NCI-H2029 (cell line): ENCODE measurements at regions not wholly inside any gene's neighbourhood (a gene's known extent, or its start where the extent isn't known, plus 50 kb on each side); places are given as distances from the start of the nearest gene placed in this dataset.
A peak's percentile ranks its signal among the peaks of the same experiment; 100 is the strongest.
"Not testable (repeated sequence)": the region's sequence is repeated elsewhere in the genome, so short reads cannot be mapped to it uniquely, and the experiment has no call there.

Experiments used
- DNase-seq: peaks from one replicate; lab custom pipeline; 2025; lab: John Stamatoyannopoulos, UW

GRCh38 chr2:39929531-39929930, 150.5 kb upstream of the THUMPD2 start:
- no peak for DNase-seq

GRCh38 chr2:39925312-39925711, 146.3 kb upstream of the THUMPD2 start:
- DNase-seq = no peak

GRCh38 chr2:39923455-39923854, 144.4 kb upstream of the THUMPD2 start:
- DNase-seq = no peak

GRCh38 chr2:39922679-39923405, 143.8 kb upstream of the THUMPD2 start:
- DNase-seq = no peak

DNA sequence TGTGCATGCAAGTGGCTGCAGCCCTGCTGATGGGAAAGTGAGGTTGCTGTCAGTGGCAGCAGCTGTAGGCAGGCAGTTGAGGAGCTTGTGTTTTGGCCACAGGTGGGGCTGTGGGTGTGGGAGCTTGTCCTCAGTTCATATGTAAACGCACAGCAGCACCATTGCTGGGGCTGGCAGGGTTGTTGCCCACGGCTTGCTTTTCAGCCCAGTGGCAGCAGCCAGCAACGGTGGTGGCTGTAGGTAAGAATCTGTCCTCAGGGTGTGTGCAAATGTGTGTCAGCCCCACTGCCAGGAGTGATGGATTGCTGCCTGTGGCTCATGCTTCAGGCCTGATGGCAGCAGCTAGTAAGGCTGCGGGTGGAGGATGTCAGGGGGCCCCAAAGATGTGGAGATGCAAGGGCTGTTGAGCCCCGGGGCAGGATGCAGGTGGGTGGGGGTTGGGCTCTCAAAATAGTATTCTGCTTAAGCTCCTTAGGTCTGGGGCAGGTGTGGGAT, 141.3 kb upstream of the THUMPD2 start:
- DNase-seq = no peak

GRCh38 chr2:39919511-39920306, 140.7 kb upstream of the THUMPD2 start:
- DNase-seq = no peak

DNA sequence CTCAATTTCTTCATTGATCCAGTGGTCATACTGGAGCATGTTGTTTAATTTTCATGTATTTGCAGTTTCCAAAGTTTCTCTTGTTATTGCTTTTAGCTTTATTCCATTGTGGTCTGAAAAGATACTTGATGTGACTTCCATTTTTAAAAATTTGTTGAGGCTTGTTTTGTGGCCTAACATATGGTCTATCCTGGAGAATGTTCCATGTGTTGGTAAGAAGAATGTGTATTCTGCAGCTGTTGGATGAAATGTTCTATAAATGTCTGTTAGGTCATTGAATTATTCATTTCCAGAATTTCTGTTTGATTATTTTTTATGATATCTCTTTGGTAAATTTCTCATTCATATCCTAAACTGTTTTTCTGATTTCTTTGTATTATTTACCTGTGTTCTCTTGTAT, 139.8 kb upstream of the THUMPD2 start:
- DNase-seq = no peak

GRCh38 chr2:39917371-39917770, 138.3 kb upstream of the THUMPD2 start:
- not testable (repeated sequence) for DNase-seq

DNA sequence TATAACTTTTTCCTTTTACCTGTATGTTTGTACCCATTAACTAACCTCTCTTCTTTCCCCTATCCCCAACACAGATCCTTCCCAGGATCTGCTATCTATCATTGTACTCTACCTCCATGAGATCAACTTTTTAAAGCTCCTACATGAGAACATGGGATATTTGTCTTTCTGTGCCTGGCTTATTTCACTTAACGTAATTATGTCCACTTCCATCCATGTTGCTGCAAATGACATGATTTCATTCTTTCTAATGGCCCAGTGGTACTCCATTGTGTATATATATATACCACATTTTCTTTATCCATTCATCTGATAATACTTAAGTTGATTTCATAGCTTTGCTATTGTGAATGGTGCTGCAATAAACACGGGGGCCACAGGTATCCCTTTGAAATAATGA, 135.9 kb upstream of the THUMPD2 start:
- no peak for DNase-seq

DNA sequence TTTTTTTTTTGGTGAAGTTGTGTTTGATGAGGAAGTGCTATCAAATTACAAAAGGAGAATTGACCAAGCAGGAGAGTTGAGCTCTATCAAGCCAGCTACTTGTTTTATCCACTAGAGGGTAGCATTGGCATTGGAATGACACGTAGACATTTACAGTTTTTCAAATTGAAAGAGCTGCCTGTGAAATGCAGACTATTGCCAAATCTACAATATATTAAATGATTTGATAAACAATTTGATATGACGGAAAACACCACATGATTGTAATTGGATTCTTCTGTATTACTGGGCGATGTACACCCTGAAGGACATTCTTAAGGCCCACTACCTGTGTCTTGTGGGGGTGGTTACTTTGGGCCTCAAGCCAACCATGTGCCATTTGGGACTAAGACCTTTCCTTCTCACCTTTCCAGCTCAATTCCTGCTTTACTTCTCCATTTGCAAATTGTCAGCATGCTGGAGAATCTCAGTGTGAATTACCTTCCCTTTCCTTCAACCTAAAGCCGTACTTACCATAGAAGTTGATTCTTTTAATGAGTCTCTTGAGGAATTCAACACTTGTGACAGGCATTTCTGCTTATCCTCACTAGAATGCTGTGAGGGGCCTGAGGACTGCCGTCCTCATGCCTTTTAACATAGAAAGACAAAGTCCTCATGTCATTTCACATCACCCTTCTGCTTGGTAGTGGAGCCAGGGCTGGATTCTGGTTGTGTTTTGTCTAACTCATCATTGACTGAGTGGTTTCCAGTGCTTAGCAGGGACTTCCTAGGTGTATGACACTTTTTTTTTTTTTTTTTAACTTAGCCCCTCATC, 134.8 kb upstream of the THUMPD2 start:
- peak; percentile 66 for DNase-seq

DNA sequence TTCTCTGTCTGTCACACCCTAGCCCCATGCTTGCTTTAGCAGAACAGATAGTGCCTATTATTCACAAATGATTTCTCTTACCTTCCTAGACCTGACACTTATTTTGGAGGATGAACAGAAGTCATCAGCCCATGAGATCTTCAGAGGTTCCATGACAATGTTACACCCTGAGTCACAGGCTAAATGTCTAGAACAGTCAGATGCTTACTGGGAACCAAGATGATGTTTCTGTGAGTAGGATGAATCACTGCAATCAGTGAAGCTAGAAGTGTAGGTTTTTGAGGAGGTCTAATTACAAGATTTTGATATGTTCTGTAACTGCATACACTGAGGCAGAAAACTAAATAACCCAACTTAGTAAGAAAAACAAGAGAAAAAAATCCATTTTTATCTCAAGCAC, 123.0 kb upstream of the THUMPD2 start:
- no peak for DNase-seq

DNA sequence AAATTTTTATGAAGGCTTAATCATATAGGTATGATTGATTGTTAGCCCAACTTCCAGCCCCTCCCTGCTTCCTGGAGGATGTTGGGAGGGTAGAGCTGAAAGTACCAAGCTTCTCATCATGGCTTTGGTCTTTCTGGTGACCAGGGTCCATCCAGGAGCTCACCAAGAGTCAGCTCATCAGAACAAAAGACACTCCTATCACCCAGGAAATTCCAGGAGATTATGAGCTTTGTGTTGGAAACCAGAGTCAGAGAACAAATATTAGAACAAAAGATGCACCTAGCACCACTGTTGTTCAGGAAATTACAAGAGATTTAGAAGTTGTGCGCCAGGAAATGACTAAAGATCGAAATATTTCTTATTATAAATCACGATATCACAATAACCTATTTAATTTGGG, 119.9 kb upstream of the THUMPD2 start:
- no peak for DNase-seq

DNA sequence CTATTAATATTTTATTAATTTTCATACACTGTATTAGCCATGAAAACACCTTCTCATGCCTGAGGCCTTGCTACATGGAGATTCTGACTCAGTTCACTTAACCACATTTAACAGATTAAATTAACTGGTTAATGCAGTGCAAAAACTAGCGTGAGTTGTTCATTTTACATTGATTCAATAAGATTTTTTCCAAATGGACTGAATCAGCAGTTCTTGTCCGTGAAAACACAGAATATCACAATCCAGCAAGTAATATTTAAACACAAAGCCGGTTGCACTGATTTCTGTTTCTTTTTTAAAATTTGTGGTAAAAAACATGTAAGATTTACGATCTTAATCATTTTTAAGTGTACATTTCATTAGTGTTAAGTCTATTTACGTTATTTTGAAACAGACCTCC, 118.2 kb upstream of the THUMPD2 start:
- no peak for DNase-seq

DNA sequence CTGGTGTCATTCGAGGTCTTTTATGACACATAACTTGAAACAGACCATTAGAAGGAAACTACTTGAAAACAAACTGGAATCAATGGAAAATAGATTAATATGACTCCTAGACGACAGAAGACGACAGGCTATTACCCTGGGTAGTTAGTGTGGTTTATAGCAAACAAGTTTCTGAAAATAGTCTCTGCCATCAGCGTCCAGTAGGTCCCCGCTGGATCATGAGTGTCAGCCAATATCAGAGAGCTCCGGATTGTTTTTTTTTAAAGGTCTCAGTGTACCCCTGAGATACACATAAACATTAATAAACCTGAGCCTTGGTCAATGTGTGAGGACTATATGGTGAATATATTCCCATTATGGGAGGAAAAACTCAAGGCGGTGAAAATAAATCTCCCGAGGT, 115.0 kb upstream of the THUMPD2 start:
- DNase-seq = no peak

- DNase-seq = no peak
Observed at GRCh38 chr2:39893616-39894015, 114.6 kb upstream of the THUMPD2 start.

DNA sequence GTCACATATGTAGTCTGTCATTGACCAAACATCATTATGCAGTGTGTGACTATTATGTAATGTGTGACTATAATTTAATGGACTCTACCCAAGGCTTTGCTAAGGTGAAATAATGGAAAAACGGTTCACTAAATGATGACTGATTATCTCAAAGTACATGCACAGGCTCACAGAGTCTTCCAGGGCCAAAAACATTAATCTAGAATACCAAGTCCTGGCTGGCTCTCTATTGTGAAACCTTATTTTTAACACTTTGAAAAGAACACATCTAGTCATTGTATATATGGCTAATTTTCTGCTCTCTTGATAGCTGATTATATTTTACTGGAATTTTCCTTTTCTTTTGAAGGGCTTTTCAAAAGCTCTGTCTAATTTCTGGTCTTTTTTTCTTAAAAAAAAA, 102.9 kb upstream of the THUMPD2 start:
- DNase-seq = no peak

DNA sequence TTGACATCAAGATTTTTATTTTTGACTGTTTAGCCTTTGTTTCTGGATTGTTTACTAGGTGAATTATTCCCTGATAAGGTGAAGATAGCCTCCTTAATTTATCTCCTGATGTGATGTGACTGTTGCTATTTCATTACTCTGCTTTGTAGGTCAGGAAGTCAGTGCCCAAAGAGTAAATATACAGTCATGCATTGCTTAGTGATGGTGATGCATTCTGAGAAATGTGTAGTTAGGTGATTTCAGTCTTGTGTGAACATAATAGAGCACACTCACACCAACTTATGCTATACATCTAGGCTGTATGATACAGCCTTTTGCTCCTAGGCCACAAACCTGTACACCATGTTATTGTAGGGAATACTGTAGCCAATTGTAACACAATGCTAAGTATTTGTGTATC, 102.4 kb upstream of the THUMPD2 start:
- no peak for DNase-seq

DNA sequence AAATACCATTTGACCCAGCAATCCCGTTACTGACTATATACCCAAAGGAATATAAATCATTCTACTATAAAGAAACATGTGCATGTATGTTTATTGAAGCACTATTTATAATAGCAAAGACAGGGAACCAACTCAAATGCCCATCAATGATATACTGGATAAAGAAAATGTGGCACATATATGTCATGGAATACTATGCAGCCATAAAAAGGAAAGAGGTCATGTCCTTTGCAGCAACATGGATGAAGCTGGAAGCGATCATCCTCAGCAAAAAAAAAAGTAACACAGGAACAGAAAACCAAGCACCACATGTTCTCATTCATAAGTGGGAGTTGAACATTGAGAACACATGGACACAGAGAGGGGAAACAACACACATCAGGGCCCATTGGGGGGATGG, 99.9 kb upstream of the THUMPD2 start:
- DNase-seq = not testable (repeated sequence)

DNA sequence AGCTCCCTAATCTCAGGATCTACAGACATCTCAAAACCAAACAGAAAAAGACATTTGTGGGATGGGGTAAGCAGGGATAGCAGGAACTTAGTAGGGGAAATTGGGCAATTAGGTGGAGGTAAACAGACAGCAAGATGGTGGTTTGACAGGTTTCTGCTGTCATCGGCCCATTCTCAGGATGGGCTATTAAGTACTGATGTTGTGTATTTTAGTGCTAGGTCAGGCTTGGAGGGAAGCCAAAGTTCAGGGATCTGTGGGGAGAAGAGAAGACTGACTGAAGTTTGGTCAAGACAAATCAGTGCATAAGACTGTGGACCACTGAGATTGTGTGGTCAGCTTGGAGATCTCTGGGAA, 96.8 kb upstream of the THUMPD2 start:
- no peak for DNase-seq

- DNase-seq = no peak
Observed at GRCh38 chr2:39875182-39875913, 96.3 kb upstream of the THUMPD2 start.

DNA sequence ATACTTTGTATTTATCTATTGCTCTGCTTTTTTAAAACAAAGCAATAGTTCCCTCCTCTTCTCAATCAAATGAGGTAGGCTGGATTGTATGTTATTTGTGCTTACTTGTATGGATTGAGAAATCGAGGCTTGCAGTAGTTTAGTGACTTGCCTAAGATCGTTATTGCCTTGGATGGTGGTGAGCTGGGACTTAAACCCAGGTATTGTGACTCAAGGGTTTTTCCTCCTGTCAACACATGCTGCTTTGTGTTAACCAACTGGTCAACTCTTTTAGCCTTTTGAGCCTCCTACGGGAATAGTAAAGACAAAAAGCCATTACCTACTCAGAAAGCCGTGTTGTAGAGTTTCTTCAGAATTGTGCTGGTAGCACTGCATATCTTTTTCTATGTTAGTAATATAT, 95.2 kb upstream of the THUMPD2 start:
- no peak for DNase-seq

DNA sequence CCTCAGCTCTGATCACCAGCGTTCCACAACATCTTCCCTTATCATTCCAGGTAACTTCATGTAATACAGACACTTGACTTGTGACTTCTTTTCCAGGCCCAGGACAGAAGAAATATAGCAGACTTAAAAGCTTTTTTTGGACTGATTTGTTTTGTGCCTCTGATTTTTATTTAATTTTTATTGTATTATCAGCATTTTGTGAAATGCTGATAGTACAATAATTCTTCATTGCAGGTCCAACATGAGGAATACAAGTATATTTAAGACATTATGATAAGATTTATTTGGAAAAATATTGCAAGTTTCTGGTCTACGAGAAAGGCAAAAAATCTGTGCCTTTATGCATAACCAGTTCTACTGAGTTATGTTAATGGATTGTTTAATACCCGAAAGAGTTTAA, 94.5 kb upstream of the THUMPD2 start:
- DNase-seq = no peak
